GM19452 (cell line): ENCODE measurements at regions not wholly inside any gene's neighbourhood (a gene's known extent, or its start where the extent isn't known, plus 50 kb on each side); places are given as distances from the start of the nearest gene placed in this dataset.
"Not testable (repeated sequence)": the region's sequence is repeated elsewhere in the genome, so short reads cannot be mapped to it uniquely, and the experiment has no call there.

ENCODE experiments used
- ATAC-seq: cut with Tn5 transposase; IDR thresholded peaks from one replicate; pipeline ENCODE4 v1.9.1; 2021; ENCODE audit not compliant: unreplicated experiment

- not testable (repeated sequence) for ATAC-seq
Observed at GRCh38 chr7:123264820-123265219, 65.1 kb upstream of the SLC13A1 start.

- no peak for ATAC-seq
Observed at GRCh38 chr7:123260428-123260960, 60.7 kb upstream of the SLC13A1 start.

GRCh38 chr7:123259759-123260158, 60.0 kb upstream of the SLC13A1 start:
- ATAC-seq, result no peak
